ENCODE measurements at regions not wholly inside any gene's neighbourhood (a gene's known extent, or its start where the extent isn't known, plus 50 kb on each side); places are given as distances from the start of the nearest gene placed in this dataset.
A peak's percentile ranks its signal among the peaks of the same experiment; 100 is the strongest.

GRCh38 chr14:44309331-44309730 lies 197.8 kb downstream of the FSCB start:
- Histone ChIP-seq H3K27ac (ENCODE audit: low read depth in 1 of 3, low read length in 2 of 3) (no peak overlapping the region), H3K9me3 (ENCODE audit: control insufficient read depth in 2 of 2, insufficient read depth in 1 of 2, low read depth in 1 of 2, low read length in 1 of 2) (no peaks in the 10 kb centered on the region), H3K27me3 (ENCODE audit: control insufficient read depth in 3 of 3, insufficient read depth in 3 of 3, low read length in 3 of 3) (no peaks in the 10 kb centered on the region), H3K4me1 (ENCODE audit: control insufficient read depth in 3 of 3, insufficient read depth in 2 of 3, low read depth in 1 of 3, low read length in 2 of 3) (no peaks in the 10 kb centered on the region), H3K36me3 (ENCODE audit: control insufficient read depth in 3 of 3, insufficient read depth in 2 of 3, low read depth in 1 of 3, low read length in 3 of 3) (no peaks in the 10 kb centered on the region), H3K4me3 (ENCODE audit: low read depth in 1 of 3, low read length in 3 of 3) (no peak overlapping the region)
- 91 to 93% (median 93%) methylated on average over 1 of the region's 1 CpG for WGBS, 3 donors
- FAIRE-seq = no peak
- DNase-seq = no peak

- H3K36me3 ChIP-seq (ENCODE audit: control insufficient read depth in 3 of 3, insufficient read depth in 2 of 3, low read depth in 1 of 3, low read length in 3 of 3) = no peaks in the 10 kb centered on the region
- no peak for FAIRE-seq
- H3K4me3 ChIP-seq (ENCODE audit: low read depth in 1 of 3, low read length in 3 of 3) = no peak overlapping the region
- H3K27me3 ChIP-seq (ENCODE audit: control insufficient read depth in 3 of 3, insufficient read depth in 3 of 3, low read length in 3 of 3) = no peaks in the 10 kb centered on the region
- peaks cover 0 to 5% of the 10 kb centered on the region in 2 donors for H3K9me3 ChIP-seq (ENCODE audit: control insufficient read depth in 2 of 2, insufficient read depth in 1 of 2, low read depth in 1 of 2, low read length in 1 of 2)
- H3K27ac ChIP-seq (ENCODE audit: low read depth in 1 of 3, low read length in 2 of 3) = no peak overlapping the region
- no peak for DNase-seq
- no peaks in the 10 kb centered on the region for H3K4me1 ChIP-seq (ENCODE audit: control insufficient read depth in 3 of 3, insufficient read depth in 2 of 3, low read depth in 1 of 3, low read length in 2 of 3)
Observed at GRCh38 chr14:44300916-44301315, 206.2 kb downstream of the FSCB start.

GRCh38 chr14:44297437-44297836 lies 209.6 kb downstream of the FSCB start:
- H3K4me1 ChIP-seq (ENCODE audit: control insufficient read depth in 3 of 3, insufficient read depth in 2 of 3, low read depth in 1 of 3, low read length in 2 of 3) = no peaks in the 10 kb centered on the region
- no peaks in the 10 kb centered on the region for H3K36me3 ChIP-seq (ENCODE audit: control insufficient read depth in 3 of 3, insufficient read depth in 2 of 3, low read depth in 1 of 3, low read length in 3 of 3)
- peaks cover 0 to 7% of the 10 kb centered on the region in 2 donors for H3K9me3 ChIP-seq (ENCODE audit: control insufficient read depth in 2 of 2, insufficient read depth in 1 of 2, low read depth in 1 of 2, low read length in 1 of 2)
- no peaks in the 10 kb centered on the region for H3K27me3 ChIP-seq (ENCODE audit: control insufficient read depth in 3 of 3, insufficient read depth in 3 of 3, low read length in 3 of 3)
- H3K4me3 ChIP-seq (ENCODE audit: low read depth in 1 of 3, low read length in 3 of 3) = no peak overlapping the region
- DNase-seq (no peak), FAIRE-seq (no peak)
- H3K27ac ChIP-seq (ENCODE audit: low read depth in 1 of 3, low read length in 2 of 3) = no peak overlapping the region

GRCh38 chr14:44291366-44291915 lies 215.6 kb downstream of the FSCB start:
- DNase-seq (no peak), FAIRE-seq (no peak)
- WGBS, 3 donors = 75 to 82% (median 81%) methylated on average over 8 of the region's 8 CpGs
- H3K27ac ChIP-seq (ENCODE audit: low read depth in 1 of 3, low read length in 2 of 3) = no peak overlapping the region
- H3K9me3 ChIP-seq (ENCODE audit: control insufficient read depth in 2 of 2, insufficient read depth in 1 of 2, low read depth in 1 of 2, low read length in 1 of 2) = peaks cover 0 to 4% of the 10 kb centered on the region in 2 donors
- no peaks in the 10 kb centered on the region for H3K36me3 ChIP-seq (ENCODE audit: control insufficient read depth in 3 of 3, insufficient read depth in 2 of 3, low read depth in 1 of 3, low read length in 3 of 3)
- H3K27me3 ChIP-seq (ENCODE audit: control insufficient read depth in 3 of 3, insufficient read depth in 3 of 3, low read length in 3 of 3) = no peaks in the 10 kb centered on the region
- H3K4me1 ChIP-seq (ENCODE audit: control insufficient read depth in 3 of 3, insufficient read depth in 2 of 3, low read depth in 1 of 3, low read length in 2 of 3) = no peaks in the 10 kb centered on the region
- H3K4me3 ChIP-seq (ENCODE audit: low read depth in 1 of 3, low read length in 3 of 3) = no peak overlapping the region

- Histone ChIP-seq H3K4me3 (ENCODE audit: low read depth in 1 of 3, low read length in 3 of 3) (no peak overlapping the region), H3K27me3 (ENCODE audit: control insufficient read depth in 3 of 3, insufficient read depth in 3 of 3, low read length in 3 of 3) (no peaks in the 10 kb centered on the region), H3K36me3 (ENCODE audit: control insufficient read depth in 3 of 3, insufficient read depth in 2 of 3, low read depth in 1 of 3, low read length in 3 of 3) (no peaks in the 10 kb centered on the region), H3K9me3 (ENCODE audit: control insufficient read depth in 2 of 2, insufficient read depth in 1 of 2, low read depth in 1 of 2, low read length in 1 of 2) (no peaks in the 10 kb centered on the region), H3K27ac (ENCODE audit: low read depth in 1 of 3, low read length in 2 of 3) (no peak overlapping the region), H3K4me1 (ENCODE audit: control insufficient read depth in 3 of 3, insufficient read depth in 2 of 3, low read depth in 1 of 3, low read length in 2 of 3) (no peaks in the 10 kb centered on the region)
- FAIRE-seq (no peak), DNase-seq (no peak)
- 90 to 96% (median 90%) methylated on average over 2 of the region's 2 CpGs for WGBS, 3 donors
Observed at GRCh38 chr14:44287858-44288257, 219.2 kb downstream of the FSCB start.

- FAIRE-seq = peak; percentile 23
- DNase-seq = no peak
- H3K4me3 ChIP-seq (ENCODE audit: low read depth in 1 of 3, low read length in 3 of 3) = no peak overlapping the region
- H3K27ac ChIP-seq (ENCODE audit: low read depth in 1 of 3, low read length in 2 of 3) = no peak overlapping the region
- no peaks in the 10 kb centered on the region for H3K27me3 ChIP-seq (ENCODE audit: control insufficient read depth in 3 of 3, insufficient read depth in 3 of 3, low read length in 3 of 3)
- H3K4me1 ChIP-seq (ENCODE audit: control insufficient read depth in 3 of 3, insufficient read depth in 2 of 3, low read depth in 1 of 3, low read length in 2 of 3) = no peaks in the 10 kb centered on the region
- no peaks in the 10 kb centered on the region for H3K36me3 ChIP-seq (ENCODE audit: control insufficient read depth in 3 of 3, insufficient read depth in 2 of 3, low read depth in 1 of 3, low read length in 3 of 3)
- WGBS, 3 donors = 70 to 82% (median 81%) methylated on average over 2 of the region's 2 CpGs
- no peaks in the 10 kb centered on the region for H3K9me3 ChIP-seq (ENCODE audit: control insufficient read depth in 2 of 2, insufficient read depth in 1 of 2, low read depth in 1 of 2, low read length in 1 of 2)
Observed at GRCh38 chr14:44286201-44286600, 220.9 kb downstream of the FSCB start.

- Histone ChIP-seq H3K27ac (ENCODE audit: low read depth in 1 of 3, low read length in 2 of 3) (no peak overlapping the region), H3K27me3 (ENCODE audit: control insufficient read depth in 3 of 3, insufficient read depth in 3 of 3, low read length in 3 of 3) (no peaks in the 10 kb centered on the region), H3K4me1 (ENCODE audit: control insufficient read depth in 3 of 3, insufficient read depth in 2 of 3, low read depth in 1 of 3, low read length in 2 of 3) (no peaks in the 10 kb centered on the region), H3K9me3 (ENCODE audit: control insufficient read depth in 2 of 2, insufficient read depth in 1 of 2, low read depth in 1 of 2, low read length in 1 of 2) (no peaks in the 10 kb centered on the region), H3K36me3 (ENCODE audit: control insufficient read depth in 3 of 3, insufficient read depth in 2 of 3, low read depth in 1 of 3, low read length in 3 of 3) (no peaks in the 10 kb centered on the region), H3K4me3 (ENCODE audit: low read depth in 1 of 3, low read length in 3 of 3) (no peak overlapping the region)
- FAIRE-seq = no peak
- DNase-seq = no peak
- WGBS, 3 donors = 47 to 60% (median 49%) methylated on average over 1 of the region's 1 CpG
Observed at GRCh38 chr14:44283836-44284235, 223.2 kb downstream of the FSCB start.

- H3K36me3 ChIP-seq (ENCODE audit: control insufficient read depth in 3 of 3, insufficient read depth in 2 of 3, low read depth in 1 of 3, low read length in 3 of 3) = no peaks in the 10 kb centered on the region
- FAIRE-seq (no peak), DNase-seq (no peak)
- 30 to 46% (median 44%) methylated on average over 1 of the region's 1 CpG for WGBS, 3 donors
- no peak overlapping the region for H3K4me3 ChIP-seq (ENCODE audit: low read depth in 1 of 3, low read length in 3 of 3)
- no peak overlapping the region for H3K27ac ChIP-seq (ENCODE audit: low read depth in 1 of 3, low read length in 2 of 3)
- no peaks in the 10 kb centered on the region for H3K27me3 ChIP-seq (ENCODE audit: control insufficient read depth in 3 of 3, insufficient read depth in 3 of 3, low read length in 3 of 3)
- H3K4me1 ChIP-seq (ENCODE audit: control insufficient read depth in 3 of 3, insufficient read depth in 2 of 3, low read depth in 1 of 3, low read length in 2 of 3) = no peaks in the 10 kb centered on the region
- no peaks in the 10 kb centered on the region for H3K9me3 ChIP-seq (ENCODE audit: control insufficient read depth in 2 of 2, insufficient read depth in 1 of 2, low read depth in 1 of 2, low read length in 1 of 2)
Observed at GRCh38 chr14:44279357-44279756, 227.7 kb downstream of the FSCB start.

GRCh38 chr14:44271637-44272036 lies 235.4 kb downstream of the FSCB start:
- Histone ChIP-seq H3K27ac (ENCODE audit: low read depth in 1 of 3, low read length in 2 of 3) (no peak overlapping the region), H3K4me3 (ENCODE audit: low read depth in 1 of 3, low read length in 3 of 3) (no peak overlapping the region), H3K9me3 (ENCODE audit: control insufficient read depth in 2 of 2, insufficient read depth in 1 of 2, low read depth in 1 of 2, low read length in 1 of 2) (peaks cover 0 to 10% of the 10 kb centered on the region in 2 donors), H3K27me3 (ENCODE audit: control insufficient read depth in 3 of 3, insufficient read depth in 3 of 3, low read length in 3 of 3) (no peaks in the 10 kb centered on the region), H3K4me1 (ENCODE audit: control insufficient read depth in 3 of 3, insufficient read depth in 2 of 3, low read depth in 1 of 3, low read length in 2 of 3) (no peaks in the 10 kb centered on the region), H3K36me3 (ENCODE audit: control insufficient read depth in 3 of 3, insufficient read depth in 2 of 3, low read depth in 1 of 3, low read length in 3 of 3) (no peaks in the 10 kb centered on the region)
- DNase-seq = no peak
- 82 to 86% (median 84%) methylated on average over 2 of the region's 2 CpGs for WGBS, 3 donors
- no peak for FAIRE-seq

All from small intestine (tissue), 7 donors.